ENCODE measurements at regions not wholly inside any gene's neighbourhood (a gene's known extent, or its start where the extent isn't known, plus 50 kb on each side); places are given as distances from the start of the nearest gene placed in this dataset.

DNA sequence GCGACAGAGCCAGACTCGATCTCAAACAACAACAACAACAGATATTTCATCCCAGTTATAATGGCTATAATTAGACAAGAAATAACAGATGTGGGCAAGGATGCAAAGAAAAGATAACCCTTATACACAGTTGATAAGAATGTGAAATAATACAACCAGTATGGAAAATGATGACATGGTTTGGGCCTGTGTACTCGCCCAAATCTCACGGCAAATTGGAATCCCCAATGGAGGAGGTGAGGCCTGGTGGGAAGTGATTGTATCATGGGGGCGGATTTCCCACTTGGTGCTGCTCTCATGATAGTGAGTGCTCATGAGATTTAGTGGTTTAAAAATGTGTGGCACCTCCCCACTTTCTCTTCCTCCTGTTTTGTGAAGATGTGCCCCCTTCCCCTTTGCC is 104.1 kb downstream of the C11orf87 start:
- WGBS (ENCODE audit: low lambda C conversion rate), result 28% methylated on average over 5 of the region's 5 CpGs
- FAIRE-seq (no peak), ATAC-seq (no peak), DNase-seq (ENCODE audit: low spot score) (no peak)
- no peaks in the 10 kb centered on the region for H4K20me1 ChIP-seq (ENCODE audit: insufficient read depth, low read length)
- H3K27ac ChIP-seq (ENCODE audit: extremely low read length, insufficient read depth, low read length), result no peak overlapping the region
- TF ChIP-seq ZBTB7A (CRISPR knock-in tag; IDR thresholded peaks at IDR 0.05) (no peak), PCBP1 (IDR thresholded peaks at IDR 0.05; ENCODE audit: borderline replicate concordance, low read depth, low read length) (no peak), RFXANK (CRISPR knock-in tag; IDR thresholded peaks at IDR 0.05) (no peak)
- TF ChIP-seq, protein P1, sequence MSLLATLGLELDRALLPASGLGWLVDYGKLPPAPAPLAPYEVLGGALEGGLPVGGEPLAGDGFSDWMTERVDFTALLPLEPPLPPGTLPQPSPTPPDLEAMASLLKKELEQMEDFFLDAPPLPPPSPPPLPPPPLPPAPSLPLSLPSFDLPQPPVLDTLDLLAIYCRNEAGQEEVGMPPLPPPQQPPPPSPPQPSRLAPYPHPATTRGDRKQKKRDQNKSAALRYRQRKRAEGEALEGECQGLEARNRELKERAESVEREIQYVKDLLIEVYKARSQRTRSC (CRISPR knock-in tag; IDR thresholded peaks at IDR 0.05; ENCODE audit: low read depth), result no peak
- no peak overlapping the region for H3K4me3 ChIP-seq (replicated peaks in 1 of 3; ENCODE audit: insufficient read depth in 1 of 3, low read depth in 2 of 3, low read length in 3 of 3)
- intact Hi-C loops (cut with micrococcal nuclease; ENCODE audit: unreplicated experiment) (no loop called here), in situ Hi-C loops (cut with HindIII; ENCODE audit: extremely low pct_ligation_motif_present, low pct_unique_long_range_greater_than_20kb) (no loop called here)
- CTCF ChIA-PET (ENCODE audit: low intra/inter-chr PET ratio, low total read pairs), result no interaction called here
- H2AFZ ChIP-seq (ENCODE audit: low read length), result no peak overlapping the region
- no peaks in the 10 kb centered on the region for H3K4me1 ChIP-seq (ENCODE audit: insufficient read depth, low read length)
- BruUV-seq (replicated peaks), result no TSS peak
- POLR2A ChIA-PET, result no interaction called here
- H3K9ac ChIP-seq (ENCODE audit: insufficient read depth, low read depth, low read length), result no peak overlapping the region
- no peaks in the 10 kb centered on the region for H3K27me3 ChIP-seq (ENCODE audit: control insufficient read depth in 1 of 2, insufficient read depth in 2 of 2, low read length in 2 of 2)
- H3K4me2 ChIP-seq (ENCODE audit: low read depth, low read length), result no peak overlapping the region
- H3K79me2 ChIP-seq (ENCODE audit: insufficient read depth, low read length), result no peaks in the 10 kb centered on the region
- H3K9me3 ChIP-seq (ENCODE audit: low read length), result no peaks in the 10 kb centered on the region; the same call in 1 of the 2 replicates
- no peaks in the 10 kb centered on the region for H3K36me3 ChIP-seq (replicated peaks in 1 of 2; ENCODE audit: control insufficient read depth in 1 of 2, insufficient read depth in 2 of 2, low read length in 2 of 2)

DNA sequence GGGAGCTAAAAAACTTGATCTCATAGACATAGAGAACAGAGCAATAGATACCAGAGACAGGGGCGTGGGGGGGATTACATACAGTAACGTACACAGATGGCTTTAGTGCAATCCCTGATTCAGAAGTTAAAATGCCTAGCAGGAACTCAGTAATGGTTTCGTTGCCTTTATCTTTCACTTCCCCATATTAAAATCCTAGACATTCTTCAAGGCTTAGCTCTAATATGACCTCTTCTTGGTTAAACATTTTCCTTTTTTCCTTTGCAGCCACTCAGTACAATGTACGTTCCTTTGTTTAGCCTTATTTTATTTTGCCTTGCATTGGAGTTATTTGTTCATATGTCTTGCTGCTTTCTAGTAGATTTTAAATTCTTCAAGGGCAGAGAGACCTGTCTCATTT is 104.9 kb downstream of the C11orf87 start:
- FAIRE-seq, result no peak
- TF ChIP-seq ZNF468 (CRISPR knock-in tag; IDR thresholded peaks at IDR 0.05) (no peak), CENPX (CRISPR knock-in tag; IDR thresholded peaks at IDR 0.05) (no peak), CREB1 (IDR thresholded peaks at IDR 0.05) (no peak), CREB1 (CRISPR knock-in tag; IDR thresholded peaks at IDR 0.05) (no peak), SYNCRIP (IDR thresholded peaks at IDR 0.05; ENCODE audit: insufficient read depth, low read depth, low read length) (no peak), AGO2 (optimal IDR thresholded peaks at IDR 0.05; ENCODE audit: low read depth, low read length) (no peak), ZFP82 (CRISPR knock-in tag; IDR thresholded peaks at IDR 0.05; ENCODE audit: borderline replicate concordance) (no peak), SRSF9 (IDR thresholded peaks at IDR 0.05; ENCODE audit: borderline replicate concordance, insufficient read depth, low read depth, low read length, poor library complexity, severe bottlenecking) (no peak), AGO1 (IDR thresholded peaks at IDR 0.05; ENCODE audit: low read depth, low read length, poor library complexity, severe bottlenecking) (no peak), ZNF678 (CRISPR knock-in tag; IDR thresholded peaks at IDR 0.05) (no peak), ZSCAN12 (CRISPR knock-in tag; IDR thresholded peaks at IDR 0.05) (no peak), ZFP41 (CRISPR knock-in tag; IDR thresholded peaks at IDR 0.05; ENCODE audit: borderline replicate concordance) (no peak), MLLT10 (CRISPR knock-in tag; IDR thresholded peaks at IDR 0.05) (no peak), SOX5 (CRISPR knock-in tag; IDR thresholded peaks at IDR 0.05; ENCODE audit: borderline replicate concordance) (no peak)
- TF ChIP-seq, protein P2, sequence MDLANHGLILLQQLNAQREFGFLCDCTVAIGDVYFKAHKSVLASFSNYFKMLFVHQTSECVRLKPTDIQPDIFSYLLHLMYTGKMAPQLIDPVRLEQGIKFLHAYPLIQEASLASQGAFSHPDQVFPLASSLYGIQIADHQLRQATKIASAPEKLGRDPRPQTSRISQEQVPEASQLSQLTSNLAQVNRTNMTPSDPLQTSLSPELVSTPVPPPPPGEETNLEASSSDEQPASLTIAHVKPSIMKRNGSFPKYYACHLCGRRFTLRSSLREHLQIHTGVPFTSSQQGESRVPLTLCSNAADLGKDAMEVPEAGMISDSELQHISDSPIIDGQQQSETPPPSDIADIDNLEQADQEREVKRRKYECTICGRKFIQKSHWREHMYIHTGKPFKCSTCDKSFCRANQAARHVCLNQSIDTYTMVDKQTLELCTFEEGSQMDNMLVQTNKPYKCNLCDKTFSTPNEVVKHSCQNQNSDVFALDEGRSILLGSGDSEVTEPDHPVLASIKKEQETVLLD (CRISPR knock-in tag; IDR thresholded peaks at IDR 0.05; ENCODE audit: low read depth), result no peak
- no peaks in the 10 kb centered on the region for H3K4me1 ChIP-seq (ENCODE audit: insufficient read depth, low read length)
- BruUV-seq (replicated peaks), result no TSS peak
- no peaks in the 10 kb centered on the region for H3K27me3 ChIP-seq (ENCODE audit: control insufficient read depth in 1 of 2, insufficient read depth in 2 of 2, low read length in 2 of 2)
- H3K4me2 ChIP-seq (ENCODE audit: low read depth, low read length), result no peak overlapping the region
- WGBS (ENCODE audit: low lambda C conversion rate), result under 1% methylated on average over 4 of the region's 4 CpGs
- CTCF ChIA-PET (ENCODE audit: low intra/inter-chr PET ratio, low total read pairs), result no interaction called here
- ATAC-seq, result no peak
- H3K9me3 ChIP-seq (ENCODE audit: low read length), result no peaks in the 10 kb centered on the region; the same call in 1 of the 2 replicates
- POLR2A ChIA-PET, result no interaction called here
- H4K20me1 ChIP-seq (ENCODE audit: insufficient read depth, low read length), result no peaks in the 10 kb centered on the region
- no peak for DNase-seq (ENCODE audit: low spot score)
- no peak overlapping the region for H2AFZ ChIP-seq (ENCODE audit: low read length)
- no peaks in the 10 kb centered on the region for H3K79me2 ChIP-seq (ENCODE audit: insufficient read depth, low read length)
- no peaks in the 10 kb centered on the region for H3K36me3 ChIP-seq (replicated peaks in 1 of 2; ENCODE audit: control insufficient read depth in 1 of 2, insufficient read depth in 2 of 2, low read length in 2 of 2)
- intact Hi-C loops (cut with micrococcal nuclease; ENCODE audit: unreplicated experiment) (no loop called here), in situ Hi-C loops (cut with HindIII; ENCODE audit: extremely low pct_ligation_motif_present, low pct_unique_long_range_greater_than_20kb) (no loop called here)
- H3K9ac ChIP-seq (ENCODE audit: insufficient read depth, low read depth, low read length), result no peak overlapping the region
- no peak overlapping the region for H3K4me3 ChIP-seq (replicated peaks in 1 of 3; ENCODE audit: insufficient read depth in 1 of 3, low read depth in 2 of 3, low read length in 3 of 3)
- no peak overlapping the region for H3K27ac ChIP-seq (ENCODE audit: extremely low read length, insufficient read depth, low read length)

Data from HepG2 (cell line).